Activated CD8-positive, alpha-beta T cell treated with anti-CD3 and anti-CD28 coated beads for 36 hours (primary cell): ENCODE measurements at regions not wholly inside any gene's neighbourhood (a gene's known extent, or its start where the extent isn't known, plus 50 kb on each side); places are given as distances from the start of the nearest gene placed in this dataset.

Experiments
- ATAC-seq: fragments of 200-7000 bp; cut with Tn5 transposase; one replicate; pipeline ENCODE4 v1.10.0; 2021; ENCODE audit warnings: mild to moderate bottlenecking, moderate library complexity
- CTCF ChIA-PET: fragments of 350-600 bp; sonication (Branson Sonifier 250); formaldehyde crosslinking; loops from one replicate; lab custom pipeline; 2021; ENCODE audit warnings: antibody characterized with exemption; lab: Charles Lee
- POLR2A ChIA-PET: fragments of 350-600 bp; sonication (Branson Sonifier 250); formaldehyde crosslinking; loops from one replicate; lab custom pipeline; 2021; ENCODE audit warnings: antibody characterized with exemption; lab: Charles Lee
- DNase-seq: peaks from one replicate; pipeline ENCODE4 v3.0.0-alpha.2; 2020
- H3K27ac Mint-ChIP-seq: one replicate; pipeline ENCODE4 v1.8.0; 2021; ENCODE audit warnings: mild to moderate bottlenecking, mixed read lengths
- H3K27me3 Mint-ChIP-seq: one replicate; pipeline ENCODE4 v1.8.0; 2021; ENCODE audit warnings: mixed read lengths
- H3K36me3 Mint-ChIP-seq: one replicate; pipeline ENCODE4 v1.8.0; 2021; ENCODE audit warnings: low read depth, mixed read lengths
- H3K4me1 Mint-ChIP-seq: one replicate; pipeline ENCODE4 v1.8.0; 2021; ENCODE audit warnings: low read depth, mixed read lengths
- H3K4me3 Mint-ChIP-seq: one replicate; pipeline ENCODE4 v1.8.0; 2021; ENCODE audit warnings: mild to moderate bottlenecking, moderate library complexity, mixed read lengths
- H3K9me3 Mint-ChIP-seq: one replicate; pipeline ENCODE4 v1.8.0; 2021; ENCODE audit warnings: mixed read lengths
- CTCF ChIP-seq: fragments of 200-600 bp; IDR thresholded peaks from one replicate; pipeline ENCODE4 v1.8.0; 2022; ENCODE audit warnings: antibody characterized with exemption, mild to moderate bottlenecking
- intact Hi-C: fragments of 100-400 bp; cut with micrococcal nuclease; formaldehyde crosslinking; loops from one replicate; pipeline ENCODE4 v1.10.0; 2022

GRCh38 chr9:75570538-75570937, 319.9 kb upstream of the PCSK5 start:
- CTCF ChIA-PET: no interaction called here
- H3K4me1 Mint-ChIP-seq: no peaks in the 10 kb centered on the region
- no peak overlapping the region for H3K27ac Mint-ChIP-seq
- ATAC-seq: no peak
- H3K36me3 Mint-ChIP-seq: no peaks in the 10 kb centered on the region
- H3K27me3 Mint-ChIP-seq: peaks cover 11% of the 10 kb centered on the region
- POLR2A ChIA-PET: interaction anchor here (0.6 kb wide), 1 partner anchor 118 kb away, joined by 3 read pairs; no protein-coding TSS in a partner anchor
- H3K9me3 Mint-ChIP-seq: no peaks in the 10 kb centered on the region
- no peak overlapping the region for H3K4me3 Mint-ChIP-seq
- intact Hi-C loops: no loop called here
- DNase-seq: no peak
- no peak for TF ChIP-seq CTCF

- no peak for TF ChIP-seq CTCF
- DNase-seq (no peak), ATAC-seq (no peak)
- no peaks in the 10 kb centered on the region for H3K9me3 Mint-ChIP-seq
- ChIA-PET POLR2A (no interaction called here), CTCF (interaction anchor here (1.3 kb wide), 1 partner anchor 14 kb away, joined by 3 read pairs; no protein-coding TSS in a partner anchor)
- intact Hi-C loops: no loop called here
- H3K36me3 Mint-ChIP-seq: no peaks in the 10 kb centered on the region
- H3K27me3 Mint-ChIP-seq: peaks cover 6% of the 10 kb centered on the region
- H3K4me3 Mint-ChIP-seq: no peak overlapping the region
- no peak overlapping the region for H3K27ac Mint-ChIP-seq
- H3K4me1 Mint-ChIP-seq: no peaks in the 10 kb centered on the region
Observed at GRCh38 chr9:75574569-75574968, 315.9 kb upstream of the PCSK5 start.

GRCh38 chr9:75582870-75583269, 307.6 kb upstream of the PCSK5 start:
- no peak for ATAC-seq
- no peak for DNase-seq
- peaks cover 7% of the 10 kb centered on the region for H3K27me3 Mint-ChIP-seq
- intact Hi-C loops: no loop called here
- H3K4me1 Mint-ChIP-seq: no peaks in the 10 kb centered on the region
- no peak overlapping the region for H3K4me3 Mint-ChIP-seq
- no peaks in the 10 kb centered on the region for H3K9me3 Mint-ChIP-seq
- no peak overlapping the region for H3K27ac Mint-ChIP-seq
- CTCF ChIA-PET: no interaction called here
- no peaks in the 10 kb centered on the region for H3K36me3 Mint-ChIP-seq
- POLR2A ChIA-PET: no interaction called here
- TF ChIP-seq CTCF: no peak

GRCh38 chr9:75588808-75589207, 301.7 kb upstream of the PCSK5 start:
- no peaks in the 10 kb centered on the region for H3K9me3 Mint-ChIP-seq
- ATAC-seq (no peak), DNase-seq (no peak)
- H3K27me3 Mint-ChIP-seq: peaks cover 9% of the 10 kb centered on the region
- TF ChIP-seq CTCF: no peak
- H3K36me3 Mint-ChIP-seq: no peaks in the 10 kb centered on the region
- H3K27ac Mint-ChIP-seq: no peak overlapping the region
- H3K4me3 Mint-ChIP-seq: no peak overlapping the region
- ChIA-PET POLR2A (no interaction called here), CTCF (no interaction called here)
- intact Hi-C loops: no loop called here
- H3K4me1 Mint-ChIP-seq: no peaks in the 10 kb centered on the region

GRCh38 chr9:75589497-75589896, 301.0 kb upstream of the PCSK5 start:
- Mint-ChIP-seq H3K36me3 (no peaks in the 10 kb centered on the region), H3K27me3 (peaks cover 9% of the 10 kb centered on the region), H3K9me3 (no peaks in the 10 kb centered on the region), H3K4me3 (no peak overlapping the region), H3K4me1 (no peaks in the 10 kb centered on the region), H3K27ac (no peak overlapping the region)
- ATAC-seq (no peak), DNase-seq (no peak)
- TF ChIP-seq CTCF: no peak
- CTCF ChIA-PET: no interaction called here
- intact Hi-C loops: no loop called here
- POLR2A ChIA-PET: no interaction called here
